ENCODE measurements at regions not wholly inside any gene's neighbourhood (a gene's known extent, or its start where the extent isn't known, plus 50 kb on each side); places are given as distances from the start of the nearest gene placed in this dataset.

DNA sequence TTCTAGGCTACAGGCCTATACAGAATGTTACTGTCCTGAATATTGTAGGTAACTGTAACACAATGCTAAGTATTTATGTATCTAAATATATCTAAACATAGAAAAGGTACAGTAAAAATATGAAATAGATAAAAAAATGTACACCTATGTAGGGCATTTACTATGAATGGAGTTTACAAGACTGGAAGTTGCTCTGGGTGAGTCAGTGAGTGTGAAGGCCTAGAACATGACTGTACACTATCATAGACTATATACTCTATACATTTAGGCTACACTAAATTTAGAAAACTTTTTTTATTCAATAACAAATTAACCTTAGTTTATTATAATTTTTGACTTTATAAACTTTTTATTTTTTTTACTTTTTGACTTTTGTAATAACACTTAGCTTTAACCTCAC, 136.9 kb downstream of the DUSP10 start:
- no peak for DNase-seq (ENCODE audit: low read depth)

DNA sequence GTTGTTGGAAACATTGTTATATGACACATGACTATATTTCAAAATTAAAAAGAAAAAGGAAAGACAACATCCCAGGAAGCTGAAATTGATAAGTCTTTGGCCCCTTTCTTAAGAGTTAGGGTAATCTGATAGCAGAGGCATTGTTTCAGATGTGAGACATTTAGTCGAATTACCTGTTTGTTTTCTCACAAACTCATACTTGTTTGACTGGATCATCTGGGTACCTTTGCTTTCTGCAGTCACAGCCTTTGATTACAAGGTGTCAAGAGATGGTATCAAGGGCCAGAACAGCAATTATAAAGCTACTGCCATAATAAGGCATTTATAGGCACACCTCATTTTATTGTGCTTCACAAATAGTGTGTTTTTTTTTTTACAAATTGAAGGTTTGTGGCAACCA, 136.3 kb downstream of the DUSP10 start:
- DNase-seq (ENCODE audit: low read depth) = no peak

DNA sequence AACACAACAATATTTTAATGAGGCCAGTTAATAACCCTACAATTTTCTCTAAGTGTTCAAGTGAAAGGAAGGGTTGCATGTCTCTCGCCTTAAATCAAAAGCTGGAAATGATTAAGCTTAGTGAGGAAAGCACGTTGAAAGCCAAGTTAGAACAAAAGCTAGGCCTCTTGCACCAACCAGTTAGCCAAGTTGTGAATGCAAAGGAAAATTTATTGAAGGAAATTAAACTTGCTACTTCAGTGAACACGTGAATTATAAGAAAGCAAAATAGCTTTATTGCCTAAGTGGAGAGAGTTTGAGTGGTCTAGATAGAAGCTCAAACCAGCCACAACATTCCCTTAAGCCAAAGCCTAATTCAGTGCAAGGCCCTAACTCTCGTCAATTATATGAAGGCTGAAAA, 135.6 kb downstream of the DUSP10 start:
- DNase-seq (ENCODE audit: low read depth) = no peak

DNA sequence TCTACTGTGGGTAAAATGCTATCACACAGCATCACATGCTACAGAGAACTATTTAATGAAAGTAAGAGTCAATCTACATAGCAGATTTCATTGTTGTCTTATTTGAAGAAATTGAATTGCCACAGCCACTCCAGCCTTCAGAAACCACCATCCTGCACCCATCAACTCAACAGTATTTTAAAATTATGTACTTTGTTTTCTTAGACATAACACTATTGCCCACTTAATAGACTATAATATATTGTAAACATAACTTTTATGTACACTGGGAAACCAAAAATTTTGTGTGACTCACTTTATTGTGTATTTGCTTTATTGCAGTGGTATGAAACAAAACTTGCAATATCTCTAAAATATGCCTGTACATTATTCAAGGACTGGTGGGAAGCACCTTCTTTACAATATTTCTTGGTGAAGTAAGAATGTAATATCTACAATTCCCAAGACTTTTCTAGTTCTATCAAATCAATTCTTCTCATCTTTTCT, 133.0 kb downstream of the DUSP10 start:
- DNase-seq (ENCODE audit: low read depth) = no peak

DNA sequence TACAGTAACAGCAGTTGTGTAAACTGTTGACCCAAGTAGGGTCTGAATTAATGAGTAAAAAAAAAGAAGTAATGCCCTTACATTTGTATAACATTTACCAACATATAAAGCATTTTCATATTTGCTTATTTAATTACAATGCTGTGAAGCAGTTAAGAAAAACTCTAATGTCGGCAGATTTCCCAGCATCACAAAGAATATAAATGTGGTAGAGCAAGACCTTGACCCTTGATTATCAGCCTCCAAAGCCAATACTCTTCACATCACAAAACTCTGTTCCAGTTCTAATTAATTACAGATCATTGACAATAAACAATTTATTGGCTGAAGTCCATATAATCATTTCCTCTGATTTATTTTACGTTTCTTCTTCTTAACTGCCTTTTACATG, 130.2 kb downstream of the DUSP10 start:
- DNase-seq (ENCODE audit: low read depth) = no peak

DNA sequence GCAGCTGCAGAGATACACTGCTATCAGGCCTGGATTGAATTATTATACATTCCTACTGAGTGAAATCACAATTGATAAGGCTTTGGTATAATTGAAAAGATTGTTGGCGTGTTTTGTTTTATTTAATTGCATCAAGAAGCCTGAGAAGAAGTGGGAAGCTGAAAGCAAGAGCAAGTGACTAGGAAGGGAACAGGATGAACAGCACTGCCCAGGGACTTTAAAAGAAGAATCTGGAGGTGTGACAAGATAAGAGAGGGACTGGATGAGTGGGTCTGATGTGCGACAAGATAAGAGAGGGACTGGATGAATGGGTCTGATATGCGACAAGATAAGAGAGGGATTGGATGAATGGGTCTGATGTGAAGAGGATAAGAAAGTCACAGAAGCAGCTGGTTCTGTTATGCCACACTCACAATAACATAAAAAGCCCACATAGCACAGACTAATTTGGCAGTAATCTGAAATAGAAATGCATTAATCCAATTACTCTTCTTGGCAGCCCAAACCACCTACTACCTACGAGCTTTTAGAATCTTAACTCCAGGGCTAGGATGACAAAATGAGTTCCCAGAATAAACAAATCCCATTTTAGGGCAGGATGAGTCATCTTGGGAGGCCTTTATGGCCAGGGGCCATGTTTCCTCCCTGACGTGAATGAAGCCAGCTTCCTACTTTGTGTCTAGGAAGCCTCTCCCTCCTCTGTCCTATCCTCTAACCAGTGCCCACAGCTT, 129.7 kb downstream of the DUSP10 start:
- peak; percentile 88 for DNase-seq (ENCODE audit: low read depth)

DNA sequence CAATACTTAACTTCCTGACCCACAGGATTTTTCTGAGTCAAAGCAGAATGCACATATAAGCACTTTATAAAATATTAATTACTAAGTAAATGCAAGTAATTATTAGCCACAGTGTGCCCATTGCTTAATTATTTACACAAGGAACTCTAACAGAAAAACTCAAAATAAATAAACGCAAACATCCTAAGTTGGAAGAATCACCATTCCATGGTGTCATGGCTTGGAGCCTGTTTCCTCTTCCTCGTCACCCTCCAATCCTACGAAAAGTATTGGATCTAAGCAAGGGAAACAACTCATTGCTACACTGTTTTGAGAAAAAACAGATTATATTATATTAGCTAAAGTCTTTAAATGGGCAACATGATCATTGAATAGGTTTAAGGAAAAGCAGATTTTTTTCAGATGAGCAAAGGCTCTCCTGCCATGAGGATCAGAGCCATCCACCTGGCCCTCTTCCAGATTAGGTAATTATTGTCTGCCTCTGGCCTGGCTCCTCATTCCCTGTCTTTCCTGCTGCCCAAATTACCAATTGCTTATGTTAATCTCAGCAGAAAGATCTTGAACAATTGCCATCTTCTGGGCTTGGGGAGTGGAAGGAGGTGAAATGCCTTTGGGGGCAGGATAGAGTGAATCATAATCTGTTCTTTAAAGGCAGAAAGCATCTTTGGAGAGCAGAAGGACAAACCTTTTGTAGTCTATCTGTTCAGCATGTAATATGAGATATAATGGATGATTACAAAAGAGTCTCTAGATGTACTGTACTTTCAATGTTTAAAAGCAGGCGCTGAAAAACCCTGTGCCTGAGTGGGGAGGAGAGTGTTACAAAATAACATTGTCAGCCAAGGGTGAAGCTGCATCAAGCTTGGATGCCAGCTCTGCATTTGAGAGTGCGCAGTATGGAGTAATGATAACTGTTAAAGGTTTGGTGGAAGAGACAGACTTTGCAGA, 121.2 kb downstream of the DUSP10 start:
- no peak for DNase-seq (ENCODE audit: low read depth)

DNA sequence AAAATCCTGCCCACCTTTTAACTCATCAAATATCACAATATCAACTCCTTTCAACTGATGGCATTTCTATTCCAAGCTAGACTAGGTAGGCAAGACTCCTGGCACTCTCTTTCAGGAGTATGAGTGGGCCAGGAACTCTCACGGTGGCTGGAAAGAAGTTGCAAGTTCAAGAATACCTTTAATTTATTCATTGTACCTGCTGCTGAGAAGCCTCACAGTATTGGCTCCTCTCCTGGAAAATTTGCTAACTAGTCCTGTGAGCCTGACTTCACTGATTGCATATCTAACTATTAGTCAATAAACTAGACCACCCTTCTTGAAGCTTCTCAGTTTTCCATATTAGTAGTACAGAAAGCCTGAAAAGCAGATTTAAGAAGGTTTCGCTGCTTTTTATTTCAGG, 120.2 kb downstream of the DUSP10 start:
- no peak for DNase-seq (ENCODE audit: low read depth)

DNA sequence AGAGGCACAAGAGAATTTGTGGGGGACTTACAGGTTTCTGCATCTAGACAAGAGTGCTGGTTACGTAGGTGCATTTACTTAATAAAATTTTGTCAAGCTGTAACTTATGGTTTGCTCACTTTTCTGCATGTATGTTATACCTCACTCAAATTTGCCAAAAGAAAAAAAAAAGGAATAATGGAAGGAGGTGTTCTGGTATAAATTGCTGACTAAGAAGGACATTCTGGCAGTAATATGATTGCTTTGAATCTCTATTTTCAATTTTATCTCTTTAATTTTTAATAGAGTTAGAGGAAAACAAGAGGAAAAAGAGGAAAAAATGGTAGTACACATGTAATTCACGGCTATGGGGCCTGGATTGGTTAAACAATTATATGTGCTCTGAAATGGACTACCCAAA, 119.5 kb downstream of the DUSP10 start:
- DNase-seq (ENCODE audit: low read depth) = no peak

DNA sequence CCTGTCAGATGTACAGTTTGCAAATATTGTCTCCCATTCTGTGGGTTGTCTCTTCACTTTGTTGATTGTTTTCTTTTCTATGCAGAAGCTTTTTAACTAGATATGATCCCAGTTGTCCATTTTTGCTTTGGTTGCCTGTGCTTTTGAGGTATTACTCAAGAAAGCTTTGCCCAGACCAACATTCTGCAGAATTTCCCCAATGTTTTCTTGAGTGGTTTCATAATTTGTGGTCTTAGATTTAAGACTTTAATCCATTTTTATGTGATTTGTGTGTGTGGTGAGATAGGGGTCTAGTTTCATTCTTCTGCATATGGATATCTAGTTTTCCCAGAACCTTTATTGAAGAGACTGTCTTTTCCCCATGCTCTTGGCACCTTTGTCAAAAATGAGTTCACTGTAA, 116.9 kb downstream of the DUSP10 start:
- no peak for DNase-seq (ENCODE audit: low read depth)

DNA sequence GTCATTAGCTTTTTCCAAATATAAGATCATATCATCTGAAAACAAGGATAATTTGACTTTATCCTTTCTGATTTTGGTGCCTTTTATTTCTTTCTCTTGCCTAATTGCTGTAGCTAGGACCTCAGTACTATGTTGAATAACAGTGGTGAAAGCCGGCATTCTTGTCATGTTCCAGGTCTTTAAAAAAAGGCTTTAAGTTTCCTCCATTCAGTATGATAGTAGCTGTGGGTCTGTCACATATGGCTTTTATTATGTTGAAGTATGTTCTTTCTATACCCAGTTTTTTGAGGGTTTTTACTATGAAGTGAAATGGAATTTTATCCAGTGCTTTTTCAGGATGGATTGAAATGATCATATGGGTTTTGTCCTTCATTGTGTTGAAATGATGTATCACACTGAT, 115.8 kb downstream of the DUSP10 start:
- no peak for DNase-seq (ENCODE audit: low read depth)

DNA sequence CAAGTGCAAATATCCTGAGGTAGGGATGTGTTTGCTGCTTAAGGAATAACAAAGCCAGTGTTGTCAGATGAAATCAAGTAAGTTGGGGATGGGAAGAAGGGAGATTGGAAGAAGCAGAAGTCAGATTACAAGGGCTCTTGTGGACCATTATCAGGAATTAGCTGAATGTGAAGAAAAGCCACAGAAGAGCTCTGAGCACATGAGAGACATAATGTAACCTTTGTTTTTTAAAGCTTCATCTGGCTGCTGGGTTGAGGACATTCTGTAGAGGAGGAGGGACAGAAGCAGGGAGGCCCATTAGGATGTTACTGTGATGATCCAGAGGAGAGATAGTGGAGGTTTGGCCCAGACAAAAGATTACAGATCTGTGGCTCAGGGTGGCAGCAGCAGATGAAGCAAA, 111.7 kb downstream of the DUSP10 start:
- no peak for DNase-seq (ENCODE audit: low read depth)

DNA sequence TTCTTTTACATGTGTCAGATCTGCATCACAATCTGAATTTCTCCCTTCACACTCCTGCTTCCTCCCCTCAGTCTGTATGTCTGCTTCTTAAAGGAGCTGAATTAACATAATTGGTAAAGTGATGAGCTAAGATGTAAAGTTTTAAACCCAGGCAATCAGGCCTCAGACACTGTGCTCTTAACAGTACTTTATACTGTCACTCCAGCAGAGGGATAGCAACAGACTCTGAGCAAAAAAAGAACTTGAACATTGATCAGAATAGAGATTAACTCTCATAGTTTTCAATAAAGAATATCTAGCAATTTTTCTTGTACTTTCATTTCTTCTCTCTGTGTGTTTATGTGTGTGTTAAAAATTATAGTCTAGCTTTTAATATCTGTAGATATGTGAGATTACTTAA, 110.3 kb downstream of the DUSP10 start:
- no peak for DNase-seq (ENCODE audit: low read depth)

DNA sequence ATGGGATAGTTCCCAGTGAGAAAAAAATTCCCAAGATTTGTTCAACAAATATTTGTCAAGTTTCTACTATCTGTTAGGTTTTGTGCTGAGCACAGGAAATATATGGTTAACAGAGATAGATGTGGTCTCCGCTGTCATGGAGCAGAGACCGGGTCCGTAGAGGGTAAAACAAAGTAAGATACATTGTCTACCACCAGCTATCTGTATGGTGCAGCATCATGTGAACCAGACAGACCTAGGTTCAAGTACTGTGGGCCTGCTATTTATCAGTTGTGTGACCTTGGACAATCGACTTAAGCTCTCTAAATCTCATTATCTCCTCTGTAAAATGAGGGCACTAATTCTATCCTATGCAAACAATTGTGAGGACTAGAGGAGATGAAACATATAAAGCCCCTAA, 109.8 kb downstream of the DUSP10 start:
- DNase-seq (ENCODE audit: low read depth) = no peak

DNA sequence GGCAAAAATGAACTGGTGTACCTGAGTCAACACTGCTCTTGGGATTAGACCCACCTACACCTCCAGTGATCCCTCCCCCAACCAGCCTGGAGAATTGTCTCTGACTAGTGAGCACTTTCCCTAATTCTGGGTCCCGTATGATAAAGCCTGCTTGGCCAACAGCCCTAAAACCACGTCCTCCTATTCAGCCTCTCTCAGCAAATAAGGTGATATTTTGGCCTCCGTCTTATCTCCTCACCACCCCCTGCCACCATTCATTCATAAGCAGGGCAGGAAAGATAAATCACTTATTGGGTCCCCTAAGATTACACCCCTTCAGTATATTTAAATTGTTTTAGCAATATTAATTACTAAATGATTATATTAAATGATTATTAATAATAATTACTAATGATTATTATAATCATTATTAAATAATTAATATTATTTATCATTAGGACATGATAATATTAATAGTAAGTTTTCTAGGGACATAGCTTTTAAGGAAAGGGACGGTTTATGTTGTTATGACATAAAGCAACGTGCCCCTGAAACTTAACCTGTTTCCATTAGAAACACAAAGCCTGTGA, 108.0 kb downstream of the DUSP10 start:
- no peak for DNase-seq (ENCODE audit: low read depth)

DNA sequence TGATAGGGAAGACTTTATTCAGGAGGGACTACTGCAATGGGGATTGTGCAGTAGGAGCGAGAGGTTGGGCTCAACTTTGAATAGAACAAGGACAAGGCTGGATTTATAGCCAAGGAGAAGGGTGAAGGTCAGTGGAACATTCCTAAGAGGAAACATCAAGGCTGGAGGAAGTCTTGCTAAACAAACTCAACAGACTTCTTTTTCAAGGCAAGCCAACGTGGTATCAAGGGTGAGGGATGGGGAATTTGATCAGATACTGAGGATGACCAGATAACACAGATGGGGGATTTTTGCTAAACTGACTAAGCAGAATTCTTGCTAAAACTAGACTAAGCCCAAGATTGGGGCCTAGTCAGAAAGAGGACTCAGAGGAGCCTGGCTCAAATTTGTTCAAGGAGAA, 107.3 kb downstream of the DUSP10 start:
- DNase-seq (ENCODE audit: low read depth) = no peak

DNA sequence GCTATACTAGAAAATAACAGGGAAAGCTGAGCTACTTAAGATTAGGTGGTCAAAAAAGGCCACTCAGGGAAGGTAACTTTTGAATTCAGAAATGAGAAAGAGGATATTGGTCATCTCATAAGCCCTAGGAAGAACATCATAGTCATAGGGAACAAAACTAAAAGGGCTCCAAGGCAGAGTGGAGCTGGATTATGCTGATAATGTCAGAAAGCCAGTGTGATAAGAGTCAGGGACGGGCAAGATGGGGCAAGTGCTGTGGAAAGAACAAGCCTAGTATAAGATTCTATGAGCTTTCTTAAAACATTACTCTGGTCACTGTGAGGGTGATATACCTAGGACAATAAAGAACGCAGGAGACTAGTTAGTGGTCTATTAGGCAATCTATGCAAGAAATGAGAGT, 106.6 kb downstream of the DUSP10 start:
- DNase-seq (ENCODE audit: low read depth) = no peak

DNA sequence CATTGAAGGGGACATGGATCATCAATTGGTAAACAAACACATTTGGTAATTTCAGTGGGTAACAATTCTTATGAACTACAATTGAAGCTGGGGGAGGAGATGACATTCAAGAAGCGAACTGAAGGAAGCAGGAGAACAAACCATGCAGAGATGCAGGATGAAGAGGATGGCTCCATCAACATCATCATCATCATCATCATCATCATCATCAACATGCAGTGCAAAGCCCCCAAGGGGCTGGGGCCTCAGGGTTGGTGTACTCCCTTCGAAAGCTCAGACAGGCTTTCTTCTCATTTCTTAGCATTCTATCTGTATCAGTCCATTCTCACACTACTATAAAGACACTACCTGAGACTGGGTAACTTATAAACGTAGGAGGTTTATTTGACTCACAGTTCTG, 105.8 kb downstream of the DUSP10 start:
- DNase-seq (ENCODE audit: low read depth) = no peak

DNA sequence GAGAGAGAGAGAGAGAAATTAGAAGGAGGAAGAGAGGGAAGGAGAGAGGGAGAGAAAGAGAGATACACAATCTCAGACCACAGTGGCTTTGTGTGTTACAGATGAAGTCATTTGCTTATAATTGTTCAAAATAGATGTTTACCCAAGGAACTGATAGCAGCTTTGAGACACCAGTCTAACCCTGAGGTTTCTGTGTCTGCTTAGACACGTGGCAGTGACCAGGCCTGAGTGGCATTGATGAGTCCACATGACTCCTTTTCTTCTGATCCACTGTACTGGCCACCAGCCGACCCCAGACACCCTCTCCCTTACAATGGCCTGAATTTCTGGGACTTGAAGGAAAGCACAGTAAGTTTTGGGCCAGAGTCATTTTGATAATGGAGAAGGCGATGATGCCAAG, 104.9 kb downstream of the DUSP10 start:
- peak; percentile 57 for DNase-seq (ENCODE audit: low read depth)

DNA sequence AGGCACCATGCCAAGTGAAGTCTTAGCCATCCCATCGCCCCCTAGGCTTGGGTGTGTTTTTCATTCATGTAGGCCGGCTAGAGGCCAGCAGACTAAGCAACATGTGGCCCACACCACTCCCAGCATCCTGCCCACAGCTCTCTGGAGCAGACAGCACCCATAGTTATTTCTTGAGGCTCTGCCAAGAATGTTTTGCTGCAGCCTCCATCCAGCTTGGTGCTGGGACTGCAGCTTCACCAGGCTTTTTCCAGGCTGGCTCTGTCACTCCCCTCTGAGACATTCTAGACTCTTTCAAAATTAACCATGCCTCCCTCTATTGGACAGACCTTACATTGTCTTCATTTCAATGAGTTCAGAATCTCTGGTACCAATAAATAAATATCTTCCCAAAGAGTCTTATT, 104.2 kb downstream of the DUSP10 start:
- DNase-seq (ENCODE audit: low read depth) = peak; percentile 92

DNA sequence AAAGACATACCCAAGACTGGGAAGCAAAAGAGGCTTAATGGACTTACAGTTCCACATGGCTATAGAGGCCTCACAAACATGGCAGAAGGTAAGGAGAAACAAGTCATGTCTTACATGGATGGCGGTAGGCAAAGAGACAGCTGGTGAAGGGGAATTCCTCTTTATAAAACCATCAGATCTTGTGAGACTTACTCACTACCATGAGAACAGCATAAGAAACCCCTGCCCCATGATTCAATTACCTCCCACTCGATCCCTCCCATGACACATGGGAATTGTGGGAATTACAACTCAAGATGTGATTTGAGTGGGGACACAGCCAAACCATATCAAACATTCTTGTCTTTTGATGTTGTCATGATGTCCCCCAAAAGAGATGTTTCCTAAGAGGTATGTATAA, 103.3 kb downstream of the DUSP10 start:
- DNase-seq (ENCODE audit: low read depth) = no peak

DNA sequence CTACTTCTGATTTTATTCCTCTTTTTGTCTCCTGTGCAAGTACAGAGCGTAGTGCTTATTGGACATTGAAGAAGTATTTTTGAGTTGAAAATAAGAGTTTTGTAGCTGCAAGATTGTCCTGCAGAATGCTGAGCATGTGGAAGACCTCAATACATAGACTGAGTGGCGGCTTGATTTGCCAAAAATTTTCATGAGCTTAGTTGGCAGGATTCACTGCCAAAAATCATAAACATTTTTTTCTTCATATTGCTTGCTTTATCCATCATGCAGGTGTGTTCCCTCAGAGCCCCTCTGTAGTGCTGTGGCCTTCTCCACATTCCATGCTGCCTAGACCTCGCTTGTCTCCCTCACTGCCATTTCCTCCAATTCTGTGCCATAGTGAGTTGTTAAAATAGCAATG, 100.1 kb downstream of the DUSP10 start:
- DNase-seq (ENCODE audit: low read depth) = no peak

Measured in myocyte (in vitro differentiated cells).